ENCODE measurements at regions not wholly inside any gene's neighbourhood (a gene's known extent, or its start where the extent isn't known, plus 50 kb on each side); places are given as distances from the start of the nearest gene placed in this dataset.

GRCh38 chr5:31051316-31051715 lies 142.2 kb upstream of the CDH6 start:
- Histone ChIP-seq H3K14ac (ENCODE audit: insufficient read depth, low read length) (no peak overlapping the region), H4K8ac (replicated peaks; ENCODE audit: insufficient read length, low read depth, low read length) (no peak overlapping the region), H3K27ac (ENCODE audit: insufficient read length, low read depth, low read length) (no peak overlapping the region), H2AFZ (ENCODE audit: low read length) (no peak overlapping the region), H3K4ac (ENCODE audit: low read depth, low read length) (no peak overlapping the region), H3K9ac (ENCODE audit: extremely low read depth, insufficient read length, low read length) (no peak overlapping the region), H4K91ac (ENCODE audit: insufficient read length, low read depth, low read length) (no peak overlapping the region), H3T11ph (ENCODE audit: low read length) (no peak overlapping the region), H3K27me3 (ENCODE audit: insufficient read depth, low read length) (no peaks in the 10 kb centered on the region), H2BK15ac (ENCODE audit: low read depth, low read length) (no peak overlapping the region), H4K20me1 (ENCODE audit: control insufficient read depth, insufficient read depth, insufficient read length) (no peaks in the 10 kb centered on the region), H3K23me2 (ENCODE audit: insufficient read length, low read depth, low read length, poor library complexity, severe bottlenecking) (no peaks in the 10 kb centered on the region), H2AK5ac (ENCODE audit: insufficient read length, low read length) (no peak overlapping the region), H2BK12ac (ENCODE audit: insufficient read length, low read depth, low read length) (no peak overlapping the region), H4K5ac (ENCODE audit: insufficient read length, low read depth, low read length) (no peak overlapping the region), H3K56ac (ENCODE audit: insufficient read length, low read depth, low read length) (no peak overlapping the region), H3K23ac (ENCODE audit: insufficient read length, low read depth, low read length) (no peak overlapping the region), H2BK5ac (ENCODE audit: insufficient read length, low read length) (no peak overlapping the region), H3K9me3 (ENCODE audit: control insufficient read depth, low read depth, low read length) (no peaks in the 10 kb centered on the region), H3K79me1 (ENCODE audit: insufficient read depth, low read depth, low read length, poor library complexity, severe bottlenecking) (no peaks in the 10 kb centered on the region), H3K18ac (ENCODE audit: insufficient read length, low read depth, low read length) (no peak overlapping the region), H3K79me2 (ENCODE audit: insufficient read depth, low read length) (no peaks in the 10 kb centered on the region), H2BK20ac (ENCODE audit: low read depth, low read length, poor library complexity, severe bottlenecking) (no peak overlapping the region), H3K4me2 (ENCODE audit: insufficient read depth, insufficient read length, low read length) (no peak overlapping the region), H3K4me1 (ENCODE audit: insufficient read depth, low read length) (peaks cover 3% of the 10 kb centered on the region; the same call in 1 of the 2 replicates), H2BK120ac (ENCODE audit: low read depth, low read length, poor library complexity, severe bottlenecking) (no peak overlapping the region)
- no peak overlapping the region for H3K4me3 Mint-ChIP-seq
- H3K9me3 Mint-ChIP-seq: peaks cover 0 to 4% of the 10 kb centered on the region in 2 experiments; a peak in 2 of 5 replicates
- TF ChIP-seq CTCF (conservative IDR thresholded peaks at IDR 0.05): no peak
- H3K36me3 Mint-ChIP-seq (ENCODE audit: insufficient read depth in 1 of 3, low read depth in 3 of 3): peaks cover 0 to 3% (median 0%) of the 10 kb centered on the region in 3 experiments; a peak in 2 of 7 replicates
- H3K27me3 Mint-ChIP-seq (ENCODE audit: low read depth): no peaks in the 10 kb centered on the region
- DNase-seq: no peak
- no peak overlapping the region for H3K27ac Mint-ChIP-seq
- no CpG with 5 or more reads among the region's 4 CpGs for WGBS (ENCODE audit: extremely low coverage, insufficient read length, low lambda C conversion rate)
- peaks cover 55 to 61% of the 10 kb centered on the region in 2 experiments for H3K4me1 Mint-ChIP-seq

All from H9 (cell line).